T-helper 22 cell (primary cell): ENCODE measurements at regions not wholly inside any gene's neighbourhood (a gene's known extent, or its start where the extent isn't known, plus 50 kb on each side); places are given as distances from the start of the nearest gene placed in this dataset.
"Not testable (repeated sequence)": the region's sequence is repeated elsewhere in the genome, so short reads cannot be mapped to it uniquely, and the experiment has no call there.

Experiments used
- DNase-seq: peaks from one replicate; pipeline ENCODE4 v3.0.0-alpha.2; 2020; ENCODE audit warnings: low read depth

DNA sequence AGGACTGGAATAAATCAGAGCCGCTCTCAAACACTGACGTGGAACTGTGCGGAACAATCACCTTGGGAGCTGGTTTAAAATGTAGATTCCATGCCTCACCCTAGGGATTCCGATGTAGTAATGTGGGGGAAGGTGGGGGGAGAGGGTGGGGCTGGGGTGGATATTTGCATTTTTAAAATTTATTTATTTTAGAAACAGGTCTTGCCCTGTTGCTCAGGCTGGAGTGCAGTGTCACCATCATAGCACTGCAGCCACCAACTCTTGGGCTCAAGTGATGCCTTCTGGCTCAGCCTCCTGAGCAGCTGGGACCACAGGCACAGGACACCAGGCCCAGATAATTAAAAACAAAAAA is 101.9 kb upstream of the SEC22B start:
- not testable (repeated sequence) for DNase-seq

GRCh38 chr1:120277428-120278258 is 101.3 kb upstream of the SEC22B start:
- DNase-seq: not testable (repeated sequence)

DNA sequence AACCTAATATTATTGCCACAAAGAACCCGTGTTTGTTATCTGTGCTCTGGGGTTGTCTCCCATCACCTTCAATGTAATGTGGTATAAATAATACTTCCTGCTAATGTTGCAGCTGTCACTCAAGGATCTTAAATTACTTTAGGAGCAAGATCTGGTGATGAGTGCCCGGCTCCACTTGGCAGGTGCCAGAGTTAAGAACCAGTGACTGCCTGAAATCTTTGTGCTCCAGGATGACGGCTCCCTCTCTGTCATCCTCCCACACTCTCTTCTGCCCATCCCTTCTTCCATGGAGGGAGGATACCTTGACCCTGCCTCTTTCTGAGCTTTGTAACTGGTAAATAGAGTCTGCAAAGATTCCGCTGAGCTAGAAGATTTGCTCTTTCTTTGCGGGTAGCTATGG is 100.4 kb upstream of the SEC22B start:
- DNase-seq: not testable (repeated sequence)

GRCh38 chr1:120274438-120274837 is 98.1 kb upstream of the SEC22B start:
- not testable (repeated sequence) for DNase-seq

DNA sequence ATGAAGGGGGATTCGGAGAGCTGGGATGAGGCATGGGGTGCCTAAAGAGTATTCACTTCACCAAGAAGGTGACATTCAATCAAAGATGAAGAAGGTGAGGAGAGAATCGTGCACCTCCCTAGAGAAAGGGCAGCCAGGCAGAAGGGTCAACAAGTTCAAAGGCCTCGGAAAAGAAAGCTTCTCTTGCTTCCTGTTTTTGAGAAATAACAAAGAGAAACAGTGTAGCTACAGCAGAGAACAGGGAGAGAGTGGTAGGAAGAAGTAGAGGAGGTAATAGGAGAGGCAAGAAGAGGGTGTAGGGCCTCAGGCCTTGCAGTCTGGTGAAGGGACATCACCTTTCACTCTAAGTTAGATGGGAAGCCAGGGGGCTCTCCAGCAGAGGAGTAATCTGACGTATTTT is 97.0 kb upstream of the SEC22B start:
- not testable (repeated sequence) for DNase-seq

DNA sequence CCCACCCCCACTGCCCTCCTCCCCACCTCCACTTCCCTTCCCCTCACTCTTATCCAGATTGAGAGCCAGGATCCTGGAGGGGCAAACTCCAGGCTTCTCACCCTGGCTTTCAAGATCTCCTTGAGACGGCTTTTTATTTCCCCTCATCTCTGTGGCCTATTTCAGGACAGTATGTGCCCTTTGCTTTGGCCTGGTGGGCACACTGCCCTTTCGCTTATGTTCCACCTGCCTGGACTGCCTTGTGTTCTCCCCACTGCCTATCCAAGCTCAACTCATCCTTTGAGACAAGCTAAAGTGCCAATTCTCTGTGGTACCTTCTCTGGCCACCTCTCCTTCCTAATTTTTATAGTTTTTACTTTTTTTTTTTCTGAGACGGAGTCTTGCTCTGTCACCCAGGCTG is 95.9 kb upstream of the SEC22B start:
- not testable (repeated sequence) for DNase-seq

DNA sequence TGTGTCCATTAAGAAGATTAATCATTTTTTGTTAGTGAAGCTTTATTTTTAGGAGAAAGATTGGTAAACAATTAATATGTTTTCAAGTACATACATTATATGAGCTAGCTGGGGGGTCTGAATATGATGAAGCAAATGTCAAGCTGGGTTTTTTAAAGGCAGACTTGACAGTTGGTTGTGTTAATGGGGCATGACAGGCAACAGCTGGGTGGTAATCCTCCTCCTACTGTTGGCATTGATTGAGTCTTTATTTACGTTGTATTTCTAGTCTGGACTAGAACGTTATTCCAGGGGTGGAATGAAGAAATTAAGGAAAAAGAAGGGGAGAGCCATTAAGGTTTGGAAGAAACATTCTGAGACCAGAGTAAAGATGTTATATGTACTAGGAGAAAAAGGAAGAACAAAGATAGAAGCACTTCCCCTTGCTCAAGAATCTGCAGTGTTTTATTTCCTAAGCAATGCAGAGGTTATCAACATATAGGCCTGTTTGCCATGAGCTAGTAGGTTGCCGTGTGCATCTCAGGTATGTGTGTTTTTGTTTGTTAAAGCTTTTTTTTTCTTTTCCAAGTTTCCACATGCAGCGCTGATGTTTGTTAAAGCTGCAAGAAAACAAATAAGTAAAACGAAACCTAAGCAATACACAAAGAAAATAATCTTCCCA is 95.4 kb upstream of the SEC22B start:
- not testable (repeated sequence) for DNase-seq

GRCh38 chr1:120267894-120268551 is 91.7 kb upstream of the SEC22B start:
- DNase-seq: not testable (repeated sequence)

- DNase-seq: not testable (repeated sequence)
These were observed 88.2 kb upstream of the SEC22B start for GRCh38 chr1:120264564-120264963.

DNA sequence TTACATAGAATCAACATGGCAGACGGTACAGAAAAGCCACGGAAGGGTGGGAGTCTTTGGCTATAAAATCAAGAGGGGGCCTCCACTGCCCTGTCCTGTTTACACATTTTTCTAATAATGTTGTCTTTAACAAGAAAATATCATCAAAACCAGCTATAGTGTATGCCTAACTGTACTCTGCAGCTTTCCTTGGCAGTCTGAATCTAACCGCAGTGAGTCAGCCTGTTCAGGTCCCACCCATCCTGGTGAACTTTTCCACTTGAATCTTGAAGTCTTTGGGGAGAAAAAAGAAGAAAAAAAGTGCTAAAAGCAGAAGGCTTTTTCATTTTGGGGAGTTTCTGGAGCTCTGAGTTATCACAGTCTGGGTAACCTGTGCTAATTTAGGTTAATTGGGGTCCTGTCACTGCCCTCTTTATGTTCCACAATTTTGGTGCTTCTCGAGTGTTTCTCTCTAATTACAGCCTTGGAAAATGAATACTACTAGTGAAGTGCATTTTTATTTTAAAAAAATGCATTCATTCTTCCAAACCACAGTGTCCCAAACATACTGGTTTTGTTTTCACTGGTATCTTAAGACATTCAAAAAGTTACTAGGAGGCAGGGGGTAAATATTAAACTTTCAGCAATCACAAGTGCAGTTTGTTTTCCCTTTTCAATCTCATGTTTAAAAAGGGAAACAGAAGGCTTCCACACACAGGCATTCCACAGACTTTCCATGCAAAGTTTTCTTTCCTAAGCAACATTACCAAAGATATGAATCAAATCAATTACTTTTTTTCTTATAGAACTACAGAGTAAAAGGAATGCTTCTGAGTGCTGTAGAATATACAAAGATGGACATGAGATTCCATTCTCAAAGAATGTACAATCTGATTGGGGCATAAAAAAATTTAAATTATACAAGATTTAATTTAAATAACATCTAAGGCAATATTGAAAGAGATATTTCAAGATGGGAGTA is 86.8 kb upstream of the SEC22B start:
- DNase-seq: not testable (repeated sequence)

DNA sequence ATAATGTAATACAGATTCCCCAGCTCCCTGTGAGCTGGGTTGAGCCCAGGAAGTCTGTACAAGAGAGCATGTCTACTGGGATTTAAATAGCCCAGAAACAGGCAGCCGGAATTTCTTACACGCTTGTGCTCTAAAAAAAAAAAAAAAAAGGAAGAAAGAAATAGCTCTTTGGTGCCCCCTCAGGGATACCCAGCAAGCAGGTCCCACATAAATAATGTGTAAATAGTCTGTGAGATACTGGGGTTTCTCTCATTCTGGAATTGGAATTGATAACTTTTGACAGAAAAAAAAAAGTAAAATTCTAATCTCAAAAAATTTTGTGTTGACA is 81.4 kb upstream of the SEC22B start:
- not testable (repeated sequence) for DNase-seq

- not testable (repeated sequence) for DNase-seq
These were observed 80.9 kb upstream of the SEC22B start for GRCh38 chr1:120257064-120257777.

DNA sequence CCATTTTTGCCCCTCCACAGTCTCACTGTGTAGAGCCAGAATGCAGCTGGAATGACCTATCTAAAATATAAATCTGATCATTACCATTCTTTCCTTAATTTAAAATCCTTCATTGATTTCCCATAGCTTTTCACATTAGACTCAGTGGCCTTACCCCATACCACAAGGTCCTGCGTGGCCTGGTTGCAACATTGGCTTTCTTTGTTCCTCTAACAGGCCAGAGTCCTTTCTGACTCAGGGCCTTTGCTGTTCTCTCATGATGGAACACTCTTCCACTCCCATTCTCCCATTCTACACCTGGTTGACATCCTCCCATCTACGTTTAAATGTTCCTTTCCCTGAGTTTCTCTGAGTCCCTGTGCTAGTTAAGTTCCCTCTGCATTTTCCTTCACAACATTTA is 74.4 kb upstream of the SEC22B start:
- not testable (repeated sequence) for DNase-seq

- DNase-seq: not testable (repeated sequence)
These were observed 72.6 kb upstream of the SEC22B start for GRCh38 chr1:120248726-120249427.

- not testable (repeated sequence) for DNase-seq
These were observed 71.9 kb upstream of the SEC22B start for GRCh38 chr1:120248203-120248602.

GRCh38 chr1:120243867-120244266 is 67.5 kb upstream of the SEC22B start:
- DNase-seq: not testable (repeated sequence)

DNA sequence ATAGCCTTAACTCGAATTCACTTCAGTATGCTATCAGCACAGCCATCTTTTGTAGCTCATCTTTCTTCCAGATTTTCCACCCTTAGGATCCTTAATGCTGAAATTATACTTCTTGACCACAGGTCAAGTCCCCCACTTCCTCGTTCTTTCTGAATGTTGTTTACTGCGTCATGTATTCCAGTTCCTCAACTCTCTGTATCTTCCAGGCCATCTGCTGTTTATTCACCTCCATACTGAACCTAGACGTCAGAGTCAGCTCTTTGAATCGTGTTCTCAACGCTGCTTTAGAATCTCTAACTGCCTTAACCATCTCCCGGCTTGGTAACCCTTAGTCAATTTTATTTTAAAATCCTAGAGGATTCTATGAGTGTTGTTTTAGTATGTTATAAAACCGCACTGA is 66.3 kb upstream of the SEC22B start:
- DNase-seq: not testable (repeated sequence)

DNA sequence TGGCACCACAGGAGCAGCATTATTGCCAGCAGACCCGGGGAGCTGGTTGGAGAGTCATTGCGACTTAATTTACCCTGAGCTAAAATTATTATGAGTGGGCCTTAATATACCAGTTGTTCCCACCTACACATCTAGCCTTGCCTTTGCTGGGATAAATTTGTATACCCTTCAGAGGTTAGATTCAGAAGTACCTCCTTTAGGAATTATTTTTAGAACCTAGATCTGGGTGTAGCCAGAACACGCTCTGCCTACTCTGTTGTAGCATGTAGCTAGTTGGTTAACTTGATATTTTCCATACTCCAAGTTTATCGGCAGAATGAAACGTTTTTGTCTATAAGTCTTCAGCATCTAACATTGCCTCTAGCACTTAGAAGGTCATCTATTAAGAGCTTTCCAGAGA is 65.5 kb upstream of the SEC22B start:
- not testable (repeated sequence) for DNase-seq

DNA sequence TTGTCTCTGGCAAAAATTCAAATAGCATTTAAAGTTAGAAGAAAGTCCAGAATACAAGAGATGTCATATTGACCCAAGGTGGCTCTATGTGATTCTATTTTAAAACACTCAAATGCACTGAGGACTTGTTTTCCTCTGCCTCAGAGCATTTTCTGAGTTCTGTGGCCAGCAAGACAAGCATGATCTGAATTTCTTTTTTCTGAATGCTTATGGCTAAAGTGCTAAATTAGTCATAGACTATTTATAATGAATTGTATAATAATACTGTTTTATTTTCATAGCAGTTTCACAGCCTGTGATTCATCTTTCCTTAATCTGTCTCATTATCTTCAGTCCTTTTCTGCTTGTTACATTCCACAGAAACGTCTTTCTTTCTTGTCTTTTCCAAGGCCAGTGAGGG is 63.9 kb upstream of the SEC22B start:
- not testable (repeated sequence) for DNase-seq

GRCh38 chr1:120239351-120239750 is 63.0 kb upstream of the SEC22B start:
- not testable (repeated sequence) for DNase-seq
